ENCODE measurements at regions not wholly inside any gene's neighbourhood (a gene's known extent, or its start where the extent isn't known, plus 50 kb on each side); places are given as distances from the start of the nearest gene placed in this dataset.
"Not testable (repeated sequence)": the region's sequence is repeated elsewhere in the genome, so short reads cannot be mapped to it uniquely, and the experiment has no call there.

- H3K36me3 ChIP-seq (ENCODE audit: control insufficient read depth, insufficient read depth, low read length); H3K27me3 ChIP-seq (ENCODE audit: control insufficient read depth, insufficient read depth, low read length); H3K4me3 ChIP-seq (ENCODE audit: low read depth, low read length): not testable (repeated sequence)
- peak; percentile 75 for DNase-seq (ENCODE audit: low read depth)
- FAIRE-seq, result peak; percentile 62
These were observed 137.3 kb upstream of the ZNF469 start for GRCh38 chr16:88245241-88246081.

- FAIRE-seq; H3K36me3 ChIP-seq (ENCODE audit: control insufficient read depth, insufficient read depth, low read length); H3K4me3 ChIP-seq (ENCODE audit: low read depth, low read length); DNase-seq (ENCODE audit: low read depth); H3K27me3 ChIP-seq (ENCODE audit: control insufficient read depth, insufficient read depth, low read length): not testable (repeated sequence)
These were observed 135.7 kb upstream of the ZNF469 start for GRCh38 chr16:88246955-88247582.

- not testable (repeated sequence) for FAIRE-seq; H3K27me3 ChIP-seq (ENCODE audit: control insufficient read depth, insufficient read depth, low read length); H3K4me3 ChIP-seq (ENCODE audit: low read depth, low read length); H3K36me3 ChIP-seq (ENCODE audit: control insufficient read depth, insufficient read depth, low read length)
- peak; percentile 13 for DNase-seq (ENCODE audit: low read depth)
These were observed 135.2 kb upstream of the ZNF469 start for GRCh38 chr16:88247583-88247966.

- not testable (repeated sequence) for H3K4me3 ChIP-seq (ENCODE audit: low read depth, low read length); FAIRE-seq; H3K36me3 ChIP-seq (ENCODE audit: control insufficient read depth, insufficient read depth, low read length); H3K27me3 ChIP-seq (ENCODE audit: control insufficient read depth, insufficient read depth, low read length); DNase-seq (ENCODE audit: low read depth)
These were observed 134.0 kb upstream of the ZNF469 start for GRCh38 chr16:88248761-88249160.

DNA sequence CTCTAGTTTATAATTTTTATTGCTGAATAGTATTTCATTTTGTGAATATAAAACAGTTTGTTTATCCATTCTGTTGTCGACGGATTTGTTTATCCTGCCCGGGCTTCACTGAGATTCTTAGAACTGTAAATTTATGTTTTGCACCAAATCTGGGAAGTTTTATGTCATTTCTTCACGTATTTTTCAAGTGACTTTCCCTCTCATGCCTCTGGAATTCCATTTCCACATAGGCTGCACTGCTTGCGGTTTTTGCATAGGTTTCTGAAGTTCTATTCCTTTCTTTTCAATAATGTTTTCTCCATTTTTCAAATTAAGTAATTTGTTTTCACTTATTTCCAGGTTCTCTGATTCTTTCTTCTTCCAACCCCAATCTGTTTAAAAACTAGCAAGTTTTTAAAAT, 132.4 kb upstream of the ZNF469 start:
- FAIRE-seq; H3K36me3 ChIP-seq (ENCODE audit: control insufficient read depth, insufficient read depth, low read length); H3K4me3 ChIP-seq (ENCODE audit: low read depth, low read length): not testable (repeated sequence)

GRCh38 chr16:88252057-88252794, 130.5 kb upstream of the ZNF469 start:
- not testable (repeated sequence) for FAIRE-seq; H3K27me3 ChIP-seq (ENCODE audit: control insufficient read depth, insufficient read depth, low read length); H3K4me3 ChIP-seq (ENCODE audit: low read depth, low read length); DNase-seq (ENCODE audit: low read depth); H3K36me3 ChIP-seq (ENCODE audit: control insufficient read depth, insufficient read depth, low read length)

More for the DNA sequence above, 132.4 kb upstream of the ZNF469 start:
- not testable (repeated sequence) for H3K27me3 ChIP-seq (ENCODE audit: control insufficient read depth, insufficient read depth, low read length); DNase-seq (ENCODE audit: low read depth)

DNA sequence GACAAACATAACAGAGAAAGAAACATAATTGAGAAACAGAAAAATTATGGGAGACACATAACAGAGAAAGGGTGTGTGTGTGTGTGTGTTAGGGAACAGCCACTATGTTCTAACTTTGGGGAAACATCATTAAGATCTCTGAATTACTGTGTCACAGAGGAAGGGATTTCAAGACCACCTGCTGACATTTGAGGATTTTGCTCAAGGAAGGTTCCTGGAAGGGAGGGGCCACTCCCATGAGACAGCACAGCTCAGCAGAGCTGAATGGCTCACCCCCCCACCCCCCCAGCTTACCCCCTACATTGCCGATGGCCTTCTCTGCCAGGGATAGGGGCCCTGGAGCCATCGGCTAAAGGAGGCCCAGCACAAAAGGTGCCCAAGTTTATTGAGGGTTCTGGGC, 124.6 kb upstream of the ZNF469 start:
- not testable (repeated sequence) for FAIRE-seq; DNase-seq (ENCODE audit: low read depth); H3K4me3 ChIP-seq (ENCODE audit: low read depth, low read length); H3K27me3 ChIP-seq (ENCODE audit: control insufficient read depth, insufficient read depth, low read length); H3K36me3 ChIP-seq (ENCODE audit: control insufficient read depth, insufficient read depth, low read length)

- H3K4me3 ChIP-seq (ENCODE audit: low read depth, low read length); H3K27me3 ChIP-seq (ENCODE audit: control insufficient read depth, insufficient read depth, low read length); DNase-seq (ENCODE audit: low read depth); H3K36me3 ChIP-seq (ENCODE audit: control insufficient read depth, insufficient read depth, low read length): not testable (repeated sequence)
- peak; percentile 84 for FAIRE-seq
These were observed 123.8 kb upstream of the ZNF469 start for GRCh38 chr16:88258764-88259525.

GRCh38 chr16:88259538-88259937, 123.2 kb upstream of the ZNF469 start:
- not testable (repeated sequence) for H3K4me3 ChIP-seq (ENCODE audit: low read depth, low read length); H3K27me3 ChIP-seq (ENCODE audit: control insufficient read depth, insufficient read depth, low read length); H3K36me3 ChIP-seq (ENCODE audit: control insufficient read depth, insufficient read depth, low read length); DNase-seq (ENCODE audit: low read depth); FAIRE-seq

DNA sequence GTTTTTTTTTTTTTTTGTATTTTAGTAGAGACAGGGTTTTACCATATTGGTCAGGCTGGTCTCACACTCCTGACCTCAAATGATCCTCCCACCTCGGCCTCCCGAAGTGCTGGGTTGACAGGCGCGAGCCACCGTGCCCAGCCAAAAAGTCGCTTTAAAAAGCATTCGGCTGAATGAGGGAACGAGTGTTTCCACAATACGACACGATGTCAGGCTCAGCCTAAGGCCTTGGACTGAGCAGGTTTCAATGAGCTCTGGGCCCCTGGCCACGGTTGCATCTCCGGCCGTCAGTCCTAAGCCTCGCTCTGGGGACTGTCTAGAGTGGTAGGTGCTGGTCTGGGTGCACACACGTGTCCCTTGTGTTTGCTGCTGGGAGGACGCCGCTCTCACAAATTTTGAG, 122.6 kb upstream of the ZNF469 start:
- H3K36me3 ChIP-seq (ENCODE audit: control insufficient read depth, insufficient read depth, low read length); H3K4me3 ChIP-seq (ENCODE audit: low read depth, low read length); FAIRE-seq; H3K27me3 ChIP-seq (ENCODE audit: control insufficient read depth, insufficient read depth, low read length); DNase-seq (ENCODE audit: low read depth): not testable (repeated sequence)

DNA sequence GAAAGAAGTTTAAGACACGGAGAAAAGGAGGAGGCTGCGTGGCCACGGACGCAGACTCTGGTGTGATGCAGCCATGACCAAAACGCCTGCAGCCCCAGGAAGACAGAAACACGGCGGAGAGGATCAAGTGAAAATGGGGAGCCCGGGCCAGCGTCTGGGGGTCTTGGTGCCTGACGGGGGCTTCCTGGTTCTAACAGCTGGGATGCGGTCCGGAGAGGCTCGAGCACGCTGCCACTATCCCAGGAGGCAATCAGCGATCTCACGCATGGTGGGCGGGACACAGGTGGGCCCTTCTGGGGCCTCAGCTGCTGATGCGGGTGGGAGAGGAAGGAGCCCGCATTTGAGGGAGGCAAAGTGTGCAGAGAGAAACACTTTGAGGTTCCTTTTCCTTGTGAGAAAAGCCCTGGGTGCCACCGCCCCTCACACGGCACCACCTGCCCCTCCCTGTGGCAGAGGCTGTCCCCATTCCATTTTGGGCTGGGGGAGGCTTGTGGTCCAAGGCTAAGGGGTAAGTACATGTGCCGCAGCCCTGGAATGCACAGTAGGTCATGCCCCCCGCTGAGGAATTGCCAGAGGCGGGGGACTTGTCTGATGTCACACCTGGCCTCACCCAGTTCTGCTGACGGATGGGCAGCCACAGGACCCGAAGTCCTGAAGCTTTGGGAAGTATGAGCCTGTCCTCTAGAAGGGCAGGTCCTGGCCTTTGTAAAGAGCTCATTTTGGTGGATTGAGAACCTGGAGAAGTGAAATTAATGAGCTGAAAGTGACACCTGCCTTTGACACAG, 121.7 kb upstream of the ZNF469 start:
- not testable (repeated sequence) for H3K36me3 ChIP-seq (ENCODE audit: control insufficient read depth, insufficient read depth, low read length); DNase-seq (ENCODE audit: low read depth); FAIRE-seq; H3K27me3 ChIP-seq (ENCODE audit: control insufficient read depth, insufficient read depth, low read length); H3K4me3 ChIP-seq (ENCODE audit: low read depth, low read length)

DNA sequence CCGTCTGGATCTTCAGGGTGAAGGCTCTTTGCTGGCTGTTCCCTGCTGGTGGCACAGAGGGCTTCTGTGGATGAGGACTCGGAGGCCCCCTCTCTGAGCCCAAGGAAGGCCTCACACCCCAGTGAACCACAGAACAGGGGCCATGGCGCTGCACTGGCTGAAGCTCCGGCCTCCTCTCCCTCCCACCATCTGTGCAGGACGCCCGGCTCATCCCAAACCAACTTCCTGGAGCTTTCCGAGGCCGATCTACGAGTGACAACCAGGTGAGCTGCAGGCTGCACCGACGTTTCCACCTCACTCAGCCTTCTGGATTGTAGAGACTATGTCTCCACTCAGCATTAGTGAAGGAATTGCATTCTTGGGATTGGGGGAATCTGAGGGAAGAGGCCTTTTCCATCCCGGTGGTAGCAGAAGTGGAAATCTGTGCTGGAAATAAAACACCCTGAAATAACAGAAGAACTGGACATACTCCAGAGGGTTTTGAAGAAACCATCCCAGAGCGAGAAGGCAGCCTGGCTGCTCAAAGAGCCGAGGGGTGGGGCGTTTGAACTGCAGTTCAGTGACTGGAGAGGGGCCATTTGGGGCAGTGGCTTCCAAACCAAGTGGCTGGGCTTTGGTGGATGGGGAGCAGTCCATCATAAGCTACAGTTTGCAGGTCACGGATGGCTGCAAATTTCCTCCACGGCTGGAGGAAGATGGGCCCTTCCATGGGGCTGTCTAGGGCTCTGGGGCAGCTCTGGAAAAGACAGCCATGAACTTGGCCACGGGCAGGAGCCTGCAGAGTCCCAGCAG, 120.7 kb upstream of the ZNF469 start:
- FAIRE-seq; H3K4me3 ChIP-seq (ENCODE audit: low read depth, low read length); DNase-seq (ENCODE audit: low read depth); H3K36me3 ChIP-seq (ENCODE audit: control insufficient read depth, insufficient read depth, low read length); H3K27me3 ChIP-seq (ENCODE audit: control insufficient read depth, insufficient read depth, low read length): not testable (repeated sequence)

Data from bronchial epithelial cell (primary cell).